Activated T-helper 2 cell treated with anti-CD3 and anti-CD28 coated beads, Interferon-gamma antibody, Interleukin-2, Interleukin-4, amounts not matched to agents 10 μg/mL and 5 μg/mL and 100 μg/mL, durations not matched to agents 14 hours and 24 hours and 36 hours (primary cell): ENCODE measurements at regions not wholly inside any gene's neighbourhood (a gene's known extent, or its start where the extent isn't known, plus 50 kb on each side); places are given as distances from the start of the nearest gene placed in this dataset.

Experiments
- DNase-seq: peaks from one replicate; pipeline ENCODE4 v3.0.0; 2021; ENCODE audit warnings: low spot score
- H3K27ac Mint-ChIP-seq: one replicate; pipeline ENCODE4 v1.8.0; 2021; ENCODE audit warnings: mixed read lengths
- H3K27me3 Mint-ChIP-seq: one replicate; pipeline ENCODE4 v1.8.0; 2021; ENCODE audit warnings: low read depth, mixed read lengths
- H3K36me3 Mint-ChIP-seq: one replicate; pipeline ENCODE4 v1.8.0; 2021; ENCODE audit warnings: low read depth, mixed read lengths
- H3K4me1 Mint-ChIP-seq: one replicate; pipeline ENCODE4 v1.8.0; 2021; ENCODE audit warnings: low read depth, mixed read lengths
- H3K4me3 Mint-ChIP-seq: one replicate; pipeline ENCODE4 v1.8.0; 2021; ENCODE audit warnings: low read depth, mild to moderate bottlenecking, moderate library complexity, mixed read lengths
- H3K9me3 Mint-ChIP-seq: one replicate; pipeline ENCODE4 v1.8.0; 2021; ENCODE audit warnings: mixed read lengths
- intact Hi-C: fragments of 100-400 bp; cut with micrococcal nuclease; formaldehyde crosslinking; loops from one replicate; pipeline ENCODE4 v1.15.1; 2023

DNA sequence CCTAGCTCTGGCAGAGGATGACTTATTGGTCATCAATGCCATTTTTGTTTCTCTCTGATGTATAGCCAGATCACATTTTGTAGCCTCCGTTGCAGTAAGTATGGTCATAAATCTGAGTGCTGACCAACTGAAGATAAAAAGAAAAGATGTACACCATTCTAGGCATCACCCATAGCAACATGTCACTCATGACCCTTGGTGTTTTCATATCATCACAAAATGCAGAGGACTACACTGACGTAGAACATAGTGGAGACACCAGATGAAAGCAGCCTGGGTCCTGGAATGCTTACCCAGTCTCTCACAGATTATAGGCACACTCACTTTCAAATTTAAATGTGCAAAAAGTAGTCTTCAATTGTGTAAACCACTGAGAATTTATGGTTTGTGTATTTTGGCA is 172.8 kb downstream of the PDHA2 start:
- intact Hi-C loops, result no loop called here
- no peak for DNase-seq
- Mint-ChIP-seq H3K27me3 (no peaks in the 10 kb centered on the region), H3K9me3 (no peaks in the 10 kb centered on the region), H3K36me3 (no peaks in the 10 kb centered on the region), H3K27ac (no peak overlapping the region), H3K4me1 (no peaks in the 10 kb centered on the region), H3K4me3 (no peak overlapping the region)

DNA sequence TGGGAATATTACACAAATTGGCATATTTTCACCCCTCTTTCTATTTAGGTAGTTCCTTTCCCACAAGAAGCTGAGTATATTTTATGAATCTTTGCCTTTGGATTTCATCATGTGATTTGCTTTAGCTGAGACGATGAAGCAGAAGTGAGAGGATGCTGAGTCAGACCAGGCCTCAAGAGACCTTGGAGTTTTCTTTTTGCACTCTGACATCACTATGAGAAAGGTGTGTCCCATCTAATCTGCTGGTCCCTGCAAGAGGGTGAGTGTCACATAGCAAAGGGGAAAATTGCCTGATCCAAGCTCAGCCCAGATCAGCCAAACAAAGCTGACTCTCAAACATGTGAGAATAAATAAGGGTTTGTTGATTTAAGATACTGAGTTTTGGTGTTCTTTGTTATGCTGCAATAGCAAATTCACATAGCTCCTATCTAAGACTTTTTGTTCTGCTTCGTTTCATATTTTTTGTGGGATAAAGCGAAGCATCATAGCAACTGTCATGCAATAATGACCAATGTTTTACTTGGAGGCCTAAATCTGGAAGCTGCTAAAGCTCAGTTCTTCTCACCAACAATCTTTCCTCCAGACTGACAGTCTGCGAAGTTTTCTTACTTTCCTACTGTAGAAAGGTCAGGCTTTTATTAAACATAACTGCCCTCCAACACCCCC is 176.9 kb downstream of the PDHA2 start:
- no peaks in the 10 kb centered on the region for H3K4me1 Mint-ChIP-seq
- H3K27me3 Mint-ChIP-seq, result no peaks in the 10 kb centered on the region
- H3K27ac Mint-ChIP-seq, result no peak overlapping the region
- no peak overlapping the region for H3K4me3 Mint-ChIP-seq
- no peaks in the 10 kb centered on the region for H3K36me3 Mint-ChIP-seq
- H3K9me3 Mint-ChIP-seq, result no peaks in the 10 kb centered on the region
- intact Hi-C loops, result no loop called here
- DNase-seq, result no peak

DNA sequence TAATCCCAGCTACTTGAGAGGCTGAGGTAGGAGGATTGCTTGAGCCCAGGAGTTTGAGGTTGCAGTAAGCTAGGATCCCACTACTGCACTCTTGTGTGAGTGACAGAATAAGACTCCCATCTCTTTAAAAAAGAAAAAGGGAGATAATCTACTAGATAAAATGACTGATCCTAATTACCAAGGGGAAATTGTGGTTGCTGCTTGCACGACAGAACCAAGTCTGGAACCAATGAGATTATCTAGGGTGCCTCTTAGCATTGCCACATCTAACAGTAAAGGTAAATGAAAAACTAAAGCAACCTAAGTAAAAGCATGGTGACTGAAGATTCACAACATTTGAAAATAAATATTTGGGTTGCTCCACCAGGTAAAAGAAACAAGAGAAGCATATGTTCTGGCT is 185.1 kb downstream of the PDHA2 start:
- H3K4me3 Mint-ChIP-seq, result no peak overlapping the region
- no peak overlapping the region for H3K27ac Mint-ChIP-seq
- H3K36me3 Mint-ChIP-seq, result no peaks in the 10 kb centered on the region
- no peak for DNase-seq
- H3K9me3 Mint-ChIP-seq, result no peaks in the 10 kb centered on the region
- intact Hi-C loops, result no loop called here
- no peaks in the 10 kb centered on the region for H3K4me1 Mint-ChIP-seq
- H3K27me3 Mint-ChIP-seq, result no peaks in the 10 kb centered on the region

DNA sequence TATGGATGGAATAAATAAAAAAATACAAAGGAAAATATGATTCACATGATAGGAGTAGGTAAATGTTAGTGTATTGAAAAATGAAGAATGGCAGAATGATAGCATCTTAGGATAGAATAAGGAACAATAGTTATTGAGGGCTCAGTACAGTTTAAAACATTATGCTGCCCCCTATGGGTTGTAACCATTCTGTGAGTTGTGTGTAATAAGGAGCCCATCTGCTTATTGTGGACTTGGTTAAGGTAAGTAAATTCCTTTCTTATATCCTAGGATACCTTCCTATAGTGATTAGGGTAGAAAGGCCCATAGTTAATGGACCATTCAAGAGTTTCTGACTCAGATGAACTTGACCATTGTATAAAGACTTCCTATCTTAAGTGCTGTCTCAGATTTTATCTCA is 195.8 kb downstream of the PDHA2 start:
- H3K27ac Mint-ChIP-seq, result no peak overlapping the region
- no peak for DNase-seq
- H3K4me3 Mint-ChIP-seq, result no peak overlapping the region
- H3K27me3 Mint-ChIP-seq, result no peaks in the 10 kb centered on the region
- no peaks in the 10 kb centered on the region for H3K36me3 Mint-ChIP-seq
- H3K9me3 Mint-ChIP-seq, result no peaks in the 10 kb centered on the region
- intact Hi-C loops, result loop anchor here (5.0 kb wide), 1 partner anchor 868 kb away; no protein-coding TSS in a partner anchor
- no peaks in the 10 kb centered on the region for H3K4me1 Mint-ChIP-seq

DNA sequence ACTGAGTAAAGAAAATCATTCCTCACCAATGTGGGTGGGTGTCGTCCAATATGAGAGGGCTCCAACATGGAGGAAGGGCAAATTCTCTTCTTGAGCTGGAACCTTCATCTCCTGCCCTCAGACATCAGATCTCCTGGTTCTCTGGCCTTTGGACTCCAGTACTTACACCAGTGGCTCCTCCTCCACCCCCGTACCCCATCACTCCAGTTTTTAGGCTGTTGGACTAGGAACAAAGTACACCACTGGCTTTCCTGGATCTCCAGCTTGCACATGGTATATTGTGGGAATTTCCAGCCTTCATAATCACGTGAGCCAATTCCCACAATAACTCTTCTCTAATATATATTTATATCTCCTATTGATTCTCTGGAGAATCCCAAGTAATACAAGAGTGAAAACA is 196.9 kb downstream of the PDHA2 start:
- intact Hi-C loops, result loop anchor here (5.0 kb wide), 1 partner anchor 869 kb away; no protein-coding TSS in a partner anchor
- H3K9me3 Mint-ChIP-seq, result no peaks in the 10 kb centered on the region

DNA sequence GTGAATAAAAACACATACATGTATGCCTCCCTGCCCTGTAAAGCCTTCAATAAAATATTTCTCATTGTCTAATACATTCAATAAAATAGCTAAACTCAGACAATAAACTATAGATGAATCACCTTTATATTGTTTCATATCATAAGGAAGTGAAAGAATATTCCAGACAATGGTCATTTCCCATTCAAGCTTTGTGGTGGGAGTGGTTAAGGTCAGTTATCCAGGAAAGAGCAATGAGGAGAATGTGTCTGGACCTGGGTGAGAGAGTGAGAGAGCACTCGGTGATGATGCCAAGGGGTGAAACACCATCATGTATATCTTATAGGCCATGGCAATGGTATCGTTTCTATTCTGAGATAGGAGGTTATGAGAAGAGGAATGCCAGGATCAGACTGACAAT is 197.8 kb downstream of the PDHA2 start:
- Mint-ChIP-seq H3K27ac (no peak overlapping the region), H3K9me3 (no peaks in the 10 kb centered on the region), H3K4me3 (no peak overlapping the region), H3K36me3 (no peaks in the 10 kb centered on the region), H3K4me1 (no peaks in the 10 kb centered on the region), H3K27me3 (no peaks in the 10 kb centered on the region)
- intact Hi-C loops, result loop anchor here (5.0 kb wide), 1 partner anchor 870 kb away; no protein-coding TSS in a partner anchor
- DNase-seq, result no peak

More for the DNA sequence above, 196.9 kb downstream of the PDHA2 start:
- Mint-ChIP-seq H3K27me3 (no peaks in the 10 kb centered on the region), H3K4me1 (no peaks in the 10 kb centered on the region), H3K4me3 (no peak overlapping the region), H3K36me3 (no peaks in the 10 kb centered on the region), H3K27ac (no peak overlapping the region)
- DNase-seq, result no peak

DNA sequence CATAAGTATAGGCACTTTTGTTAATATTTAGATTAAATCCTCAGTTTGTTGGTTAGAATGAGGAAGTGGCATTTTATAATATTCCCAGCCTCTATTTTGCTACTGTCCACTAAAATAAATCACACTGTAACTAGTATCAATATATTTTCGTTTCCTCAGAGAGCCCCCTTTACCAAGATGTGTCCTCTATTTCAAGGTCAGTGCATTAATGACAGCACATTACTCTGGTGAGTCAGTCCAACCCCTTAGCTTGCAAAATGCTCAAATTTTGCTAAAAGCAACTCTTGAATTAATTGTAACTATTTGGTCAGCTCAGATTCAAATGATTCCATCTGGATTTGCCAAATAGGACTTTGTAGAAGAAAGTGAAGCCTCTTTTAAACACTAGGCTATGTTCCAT is 199.3 kb downstream of the PDHA2 start:
- no peak for DNase-seq
- intact Hi-C loops, result loop anchor here (5.0 kb wide), 1 partner anchor 872 kb away; no protein-coding TSS in a partner anchor
- Mint-ChIP-seq H3K4me3 (no peak overlapping the region), H3K36me3 (no peaks in the 10 kb centered on the region), H3K4me1 (no peaks in the 10 kb centered on the region), H3K27ac (no peak overlapping the region), H3K9me3 (no peaks in the 10 kb centered on the region), H3K27me3 (no peaks in the 10 kb centered on the region)

DNA sequence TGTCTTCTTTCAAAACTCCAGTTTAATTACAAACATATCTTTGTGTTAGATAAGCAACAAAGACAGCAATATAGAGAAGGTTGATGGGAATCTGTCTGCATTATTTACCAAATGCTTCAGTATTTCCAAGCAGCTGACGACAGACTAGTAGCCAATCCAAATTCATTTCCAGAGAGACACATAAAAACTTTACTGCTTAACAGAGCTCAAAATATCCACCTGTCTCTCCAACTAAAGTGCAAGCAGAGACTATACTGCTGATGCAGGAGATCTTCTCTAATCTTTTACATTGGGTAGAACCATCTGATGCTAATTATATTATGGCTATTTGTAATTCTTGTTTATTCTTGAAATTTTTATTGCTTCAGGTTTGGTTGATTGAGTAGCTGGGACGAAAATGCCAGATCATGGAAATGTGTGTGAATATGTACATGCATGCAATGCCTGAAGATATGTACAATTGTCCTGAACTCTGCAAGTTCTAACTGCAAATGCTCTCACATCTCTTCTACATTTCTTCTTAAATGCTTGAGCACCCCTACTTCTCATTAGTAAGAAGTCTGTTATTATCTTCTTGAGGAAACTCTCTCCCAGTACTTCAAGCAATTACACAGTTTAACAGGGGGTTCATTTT is 200.0 kb downstream of the PDHA2 start:
- H3K27me3 Mint-ChIP-seq, result no peaks in the 10 kb centered on the region
- no peak overlapping the region for H3K27ac Mint-ChIP-seq
- no peaks in the 10 kb centered on the region for H3K36me3 Mint-ChIP-seq
- DNase-seq, result no peak
- no peaks in the 10 kb centered on the region for H3K9me3 Mint-ChIP-seq
- no peak overlapping the region for H3K4me3 Mint-ChIP-seq
- H3K4me1 Mint-ChIP-seq, result no peaks in the 10 kb centered on the region
- intact Hi-C loops, result loop anchor here (5.0 kb wide), 1 partner anchor 873 kb away; no protein-coding TSS in a partner anchor

DNA sequence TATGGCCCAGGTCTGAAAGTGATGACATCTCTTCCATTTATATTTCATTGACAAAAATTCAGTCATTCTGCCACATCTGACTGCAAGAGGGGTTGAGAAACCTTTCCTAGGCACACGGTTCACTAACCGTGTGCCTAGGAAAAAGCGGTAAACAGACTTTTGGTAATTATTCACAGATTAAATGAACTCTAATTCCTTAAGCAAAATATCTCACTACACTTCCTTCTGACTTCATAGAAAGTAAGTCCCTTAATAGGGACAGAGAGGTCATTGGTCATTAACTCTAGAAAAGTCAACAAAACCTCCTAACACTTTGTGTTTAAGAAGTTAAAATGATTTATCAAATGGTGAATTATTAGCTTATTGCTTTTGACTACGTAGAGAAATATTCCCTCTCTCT is 205.1 kb downstream of the PDHA2 start:
- Mint-ChIP-seq H3K4me3 (no peak overlapping the region), H3K4me1 (no peaks in the 10 kb centered on the region), H3K27me3 (no peaks in the 10 kb centered on the region), H3K27ac (no peak overlapping the region), H3K9me3 (no peaks in the 10 kb centered on the region), H3K36me3 (no peaks in the 10 kb centered on the region)
- intact Hi-C loops, result no loop called here
- DNase-seq, result no peak

DNA sequence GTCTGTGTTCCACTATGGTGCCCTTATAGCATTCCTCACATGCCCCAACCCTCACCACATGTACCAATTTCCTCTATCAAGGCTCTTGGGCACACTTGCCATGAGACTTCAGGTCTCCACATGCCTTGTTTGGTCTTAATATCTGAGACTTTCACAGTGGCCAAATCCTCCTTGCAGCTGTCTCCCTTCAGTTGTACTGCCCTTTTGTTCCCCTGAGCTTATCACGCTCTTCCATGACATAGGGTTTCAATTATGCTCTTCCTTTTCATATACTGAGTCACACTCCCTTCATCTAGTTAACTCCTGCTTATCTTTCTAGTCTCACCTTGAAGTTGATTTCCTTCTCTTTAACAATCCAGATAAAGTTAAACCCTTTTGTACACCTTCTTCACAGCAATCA is 212.9 kb downstream of the PDHA2 start:
- Mint-ChIP-seq H3K36me3 (no peaks in the 10 kb centered on the region), H3K4me3 (no peak overlapping the region)

DNA sequence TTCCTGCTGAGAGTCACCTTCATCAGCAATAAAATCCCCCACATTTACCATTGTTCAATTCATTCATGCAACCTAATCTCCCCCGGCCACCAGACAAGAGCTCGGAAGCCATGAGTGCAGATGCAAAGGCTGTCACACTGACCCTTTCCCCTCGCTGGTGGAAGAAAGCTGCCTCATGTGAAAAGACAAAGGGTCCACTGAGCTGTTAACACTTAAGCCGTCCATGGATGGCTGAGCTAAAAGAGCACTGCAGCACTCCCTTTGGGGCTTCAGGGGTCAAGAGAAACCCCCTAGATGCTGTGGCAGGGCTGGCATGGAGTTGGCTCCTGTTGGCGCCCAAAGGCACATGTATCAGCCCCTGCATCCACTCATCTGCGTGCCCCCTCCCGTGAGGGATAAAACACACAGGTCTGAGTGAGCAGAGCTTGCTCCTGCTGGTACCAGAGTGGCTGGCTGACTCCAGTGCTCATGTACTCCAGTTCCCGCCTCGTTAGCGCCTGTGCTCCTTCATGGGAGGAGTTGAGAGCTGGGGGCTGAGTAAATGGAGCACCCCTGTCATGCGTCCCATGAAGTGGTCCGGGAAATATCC is 216.5 kb downstream of the PDHA2 start:
- intact Hi-C loops, result no loop called here
- H3K27me3 Mint-ChIP-seq, result no peaks in the 10 kb centered on the region

More for the DNA sequence above, 212.9 kb downstream of the PDHA2 start:
- DNase-seq, result no peak
- Mint-ChIP-seq H3K27me3 (no peaks in the 10 kb centered on the region), H3K4me1 (no peaks in the 10 kb centered on the region), H3K27ac (no peak overlapping the region), H3K9me3 (no peaks in the 10 kb centered on the region)
- intact Hi-C loops, result no loop called here

DNA sequence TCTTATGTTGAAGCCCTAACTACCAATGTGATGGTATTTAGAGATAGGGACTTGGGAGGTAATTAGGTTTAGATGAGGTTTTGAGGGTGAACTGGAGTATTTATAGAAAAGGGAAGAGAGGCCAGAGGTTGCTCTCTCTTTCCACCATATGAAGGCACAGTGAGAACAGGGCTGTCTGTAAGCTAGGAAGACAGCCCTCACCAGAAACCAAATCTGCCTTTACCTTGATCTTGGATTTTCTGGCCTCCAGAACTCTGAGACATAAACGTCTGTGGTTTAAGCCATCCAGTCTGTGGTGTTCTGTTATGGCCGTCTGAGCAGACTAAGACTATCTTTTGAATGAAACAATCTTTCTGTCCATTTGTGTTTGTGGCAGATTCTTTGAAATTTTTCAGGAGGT is 223.7 kb downstream of the PDHA2 start:
- Mint-ChIP-seq H3K9me3 (peaks cover 3% of the 10 kb centered on the region), H3K27me3 (no peaks in the 10 kb centered on the region), H3K4me3 (no peak overlapping the region), H3K27ac (no peak overlapping the region), H3K36me3 (no peaks in the 10 kb centered on the region), H3K4me1 (no peaks in the 10 kb centered on the region)
- intact Hi-C loops, result no loop called here
- no peak for DNase-seq

More for the DNA sequence above, 216.5 kb downstream of the PDHA2 start:
- H3K4me1 Mint-ChIP-seq, result no peaks in the 10 kb centered on the region
- no peak for DNase-seq
- H3K36me3 Mint-ChIP-seq, result no peaks in the 10 kb centered on the region
- H3K27ac Mint-ChIP-seq, result no peak overlapping the region
- H3K9me3 Mint-ChIP-seq, result no peaks in the 10 kb centered on the region
- no peak overlapping the region for H3K4me3 Mint-ChIP-seq

DNA sequence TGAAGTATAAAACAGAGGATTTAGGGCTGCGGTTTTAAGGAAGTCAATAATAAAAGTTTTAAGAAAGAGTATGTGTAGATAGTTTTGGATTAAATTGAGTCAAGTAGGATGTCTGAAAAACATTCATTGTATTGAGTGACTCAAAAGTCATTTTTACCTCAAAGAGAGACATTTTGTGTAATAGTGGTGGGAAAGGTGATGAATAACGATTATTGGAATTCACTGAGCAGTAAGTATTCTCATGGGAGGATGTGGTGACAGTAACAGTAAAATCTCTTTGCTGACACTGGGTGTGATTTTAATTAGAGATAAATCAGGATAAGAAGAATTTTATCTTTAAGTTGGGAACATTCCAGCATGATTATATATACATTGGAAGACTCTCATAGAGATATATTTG is 233.6 kb downstream of the PDHA2 start:
- Mint-ChIP-seq H3K27ac (no peak overlapping the region), H3K4me1 (no peaks in the 10 kb centered on the region), H3K36me3 (no peaks in the 10 kb centered on the region), H3K9me3 (no peaks in the 10 kb centered on the region), H3K4me3 (no peak overlapping the region), H3K27me3 (no peaks in the 10 kb centered on the region)
- no peak for DNase-seq
- intact Hi-C loops, result no loop called here
